ENCODE measurements at regions not wholly inside any gene's neighbourhood (a gene's known extent, or its start where the extent isn't known, plus 50 kb on each side); places are given as distances from the start of the nearest gene placed in this dataset.

- Mint-ChIP-seq H3K36me3 (ENCODE audit: low read depth) (no peaks in the 10 kb centered on the region), H3K27me3 (ENCODE audit: low read depth) (no peaks in the 10 kb centered on the region), H3K4me1 (ENCODE audit: low read depth) (peaks cover 3% of the 10 kb centered on the region), H3K4me3 (ENCODE audit: unreplicated experiment) (no peak overlapping the region), H3K27ac (ENCODE audit: unreplicated experiment) (no peak overlapping the region), H3K9me3 (ENCODE audit: low read depth) (no peaks in the 10 kb centered on the region)
- no peak for TF ChIP-seq CTCF (IDR thresholded peaks at IDR 0.05)
- no peak for DNase-seq (ENCODE audit: low spot score)
Measured at GRCh38 chr14:43625294-43625693, 881.8 kb downstream of the FSCB start.

- TF ChIP-seq CTCF (IDR thresholded peaks at IDR 0.05) = no peak
- no peak for DNase-seq (ENCODE audit: low spot score)
- Mint-ChIP-seq H3K4me1 (ENCODE audit: low read depth) (peaks cover 3% of the 10 kb centered on the region), H3K4me3 (ENCODE audit: unreplicated experiment) (no peak overlapping the region), H3K27me3 (ENCODE audit: low read depth) (no peaks in the 10 kb centered on the region), H3K36me3 (ENCODE audit: low read depth) (no peaks in the 10 kb centered on the region), H3K27ac (ENCODE audit: unreplicated experiment) (no peak overlapping the region), H3K9me3 (ENCODE audit: low read depth) (peaks cover 4% of the 10 kb centered on the region)
Measured at GRCh38 chr14:43621282-43621681, 885.8 kb downstream of the FSCB start.

GRCh38 chr14:43595096-43595772, 911.8 kb downstream of the FSCB start:
- no peak for TF ChIP-seq CTCF (IDR thresholded peaks at IDR 0.05)
- no peak for DNase-seq (ENCODE audit: low spot score)
- Mint-ChIP-seq H3K4me3 (ENCODE audit: unreplicated experiment) (no peak overlapping the region), H3K27me3 (ENCODE audit: low read depth) (no peaks in the 10 kb centered on the region), H3K9me3 (ENCODE audit: low read depth) (peaks cover 12% of the 10 kb centered on the region), H3K27ac (ENCODE audit: unreplicated experiment) (no peak overlapping the region), H3K36me3 (ENCODE audit: low read depth) (no peaks in the 10 kb centered on the region), H3K4me1 (ENCODE audit: low read depth) (no peaks in the 10 kb centered on the region)

GRCh38 chr14:43591776-43592175, 915.3 kb downstream of the FSCB start:
- H3K9me3 Mint-ChIP-seq (ENCODE audit: low read depth) = peaks cover 12% of the 10 kb centered on the region
- no peaks in the 10 kb centered on the region for H3K4me1 Mint-ChIP-seq (ENCODE audit: low read depth)
- no peaks in the 10 kb centered on the region for H3K27me3 Mint-ChIP-seq (ENCODE audit: low read depth)
- no peak for TF ChIP-seq CTCF (IDR thresholded peaks at IDR 0.05)
- H3K36me3 Mint-ChIP-seq (ENCODE audit: low read depth) = no peaks in the 10 kb centered on the region
- no peak overlapping the region for H3K4me3 Mint-ChIP-seq (ENCODE audit: unreplicated experiment)
- H3K27ac Mint-ChIP-seq (ENCODE audit: unreplicated experiment) = no peak overlapping the region
- no peak for DNase-seq (ENCODE audit: low spot score)

- H3K4me3 Mint-ChIP-seq (ENCODE audit: unreplicated experiment) = no peak overlapping the region
- DNase-seq (ENCODE audit: low spot score) = no peak
- peaks cover 4% of the 10 kb centered on the region for H3K9me3 Mint-ChIP-seq (ENCODE audit: low read depth)
- no peaks in the 10 kb centered on the region for H3K36me3 Mint-ChIP-seq (ENCODE audit: low read depth)
- no peak for TF ChIP-seq CTCF (IDR thresholded peaks at IDR 0.05)
- no peaks in the 10 kb centered on the region for H3K4me1 Mint-ChIP-seq (ENCODE audit: low read depth)
- no peaks in the 10 kb centered on the region for H3K27me3 Mint-ChIP-seq (ENCODE audit: low read depth)
- no peak overlapping the region for H3K27ac Mint-ChIP-seq (ENCODE audit: unreplicated experiment)
Measured at GRCh38 chr14:43587183-43587582, 919.9 kb downstream of the FSCB start.

Measured in chondrocyte (in vitro differentiated cells).